Esophagus squamous epithelium (tissue), 4 donors: ENCODE measurements at regions not wholly inside any gene's neighbourhood (a gene's known extent, or its start where the extent isn't known, plus 50 kb on each side); places are given as distances from the start of the nearest gene placed in this dataset.

Experiments
- POLR2A ChIP-seq, 4 donors: fragments of 450-650 bp; IDR thresholded peaks; one replicate each; pipeline ENCODE4 v1.6.1; 2017; ENCODE audit warnings: antibody characterized with exemption in 4 of 4, mild to moderate bottlenecking in 4 of 4, moderate library complexity in 3 of 4
- TF ChIP-seq, protein P1 (sequence below), 6 experiments: fragments of 450-650 bp in 4 of 6; fragments of 200-600 bp in 2 of 6; sonication (generic) in 2 of 6; IDR thresholded peaks; one replicate each; pipeline ENCODE4 v1.5.1; 2016 to 2019; ENCODE audit warnings: antibody characterized with exemption in 6 of 6, mild to moderate bottlenecking in 4 of 6, moderate library complexity in 4 of 6

DNA sequence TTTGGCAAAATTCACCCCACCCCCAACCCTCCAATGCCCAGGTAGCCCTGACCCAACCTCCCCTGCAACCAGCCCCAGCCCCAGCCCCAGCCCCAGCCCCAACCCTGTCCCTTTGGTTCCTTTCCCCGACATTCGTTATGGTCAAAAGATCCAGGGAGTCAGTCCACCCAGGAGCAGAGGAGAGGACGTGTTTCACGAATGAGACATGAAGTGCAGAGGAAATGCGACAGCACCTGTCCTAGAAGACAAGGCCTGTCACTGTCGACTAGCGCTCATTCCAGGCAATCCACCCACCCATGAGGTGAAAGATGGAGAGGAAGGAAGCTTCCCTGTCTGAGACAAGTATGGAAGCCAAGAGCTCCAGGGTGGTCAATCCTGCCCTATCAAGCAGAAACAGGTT, 485.0 kb downstream of the SPATA31A7 start:
- TF ChIP-seq, protein P1, sequence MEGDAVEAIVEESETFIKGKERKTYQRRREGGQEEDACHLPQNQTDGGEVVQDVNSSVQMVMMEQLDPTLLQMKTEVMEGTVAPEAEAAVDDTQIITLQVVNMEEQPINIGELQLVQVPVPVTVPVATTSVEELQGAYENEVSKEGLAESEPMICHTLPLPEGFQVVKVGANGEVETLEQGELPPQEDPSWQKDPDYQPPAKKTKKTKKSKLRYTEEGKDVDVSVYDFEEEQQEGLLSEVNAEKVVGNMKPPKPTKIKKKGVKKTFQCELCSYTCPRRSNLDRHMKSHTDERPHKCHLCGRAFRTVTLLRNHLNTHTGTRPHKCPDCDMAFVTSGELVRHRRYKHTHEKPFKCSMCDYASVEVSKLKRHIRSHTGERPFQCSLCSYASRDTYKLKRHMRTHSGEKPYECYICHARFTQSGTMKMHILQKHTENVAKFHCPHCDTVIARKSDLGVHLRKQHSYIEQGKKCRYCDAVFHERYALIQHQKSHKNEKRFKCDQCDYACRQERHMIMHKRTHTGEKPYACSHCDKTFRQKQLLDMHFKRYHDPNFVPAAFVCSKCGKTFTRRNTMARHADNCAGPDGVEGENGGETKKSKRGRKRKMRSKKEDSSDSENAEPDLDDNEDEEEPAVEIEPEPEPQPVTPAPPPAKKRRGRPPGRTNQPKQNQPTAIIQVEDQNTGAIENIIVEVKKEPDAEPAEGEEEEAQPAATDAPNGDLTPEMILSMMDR (IDR thresholded peaks at IDR 0.05): no peak
- no peak for TF ChIP-seq POLR2A (IDR thresholded peaks at IDR 0.05)
